Hepatocyte (in vitro differentiated cells): ENCODE measurements at regions not wholly inside any gene's neighbourhood (a gene's known extent, or its start where the extent isn't known, plus 50 kb on each side); places are given as distances from the start of the nearest gene placed in this dataset.
"Not testable (repeated sequence)": the region's sequence is repeated elsewhere in the genome, so short reads cannot be mapped to it uniquely, and the experiment has no call there.

Experiments
- DNase-seq: peaks from one replicate; pipeline ENCODE4 v3.0.0-alpha.2; 2016; ENCODE audit warnings: low spot score
- H2AFZ ChIP-seq: fragments of 200-600 bp; sonication (generic); 2 replicates; pipeline ENCODE4 v1.6.0; 2016; ENCODE audit warnings: antibody characterized with exemption, mild to moderate bottlenecking
- H3K27ac ChIP-seq: fragments of 200-600 bp; sonication (generic); 2 replicates; pipeline ENCODE4 v1.5.1; 2016; ENCODE audit warnings: mild to moderate bottlenecking
- H3K27me3 ChIP-seq: fragments of 200-600 bp; sonication (generic); 2 replicates; pipeline ENCODE4 v1.6.1; 2016
- H3K36me3 ChIP-seq: fragments of 200-600 bp; sonication (generic); replicated peaks from 2 replicates; pipeline ENCODE4 v1.5.1; 2016; ENCODE audit warnings: low read depth; ENCODE audit not compliant: insufficient read depth
- H3K4me1 ChIP-seq: fragments of 200-600 bp; sonication (generic); 2 replicates; pipeline ENCODE4 v1.5.1; 2016; ENCODE audit warnings: mild to moderate bottlenecking, moderate library complexity; ENCODE audit not compliant: insufficient read depth
- H3K4me2 ChIP-seq: fragments of 200-600 bp; sonication (generic); 2 replicates; pipeline ENCODE4 v1.6.0; 2016
- H3K4me3 ChIP-seq: fragments of 200-600 bp; sonication (generic); 2 replicates; pipeline ENCODE4 v1.5.1; 2016; ENCODE audit warnings: mild to moderate bottlenecking
- H3K79me2 ChIP-seq: fragments of 200-600 bp; sonication (generic); 2 replicates; pipeline ENCODE4 v1.6.0; 2017; ENCODE audit warnings: mild to moderate bottlenecking
- H3K9me2 ChIP-seq: fragments of 200-600 bp; sonication (generic); replicated peaks from 2 replicates; pipeline ENCODE4 v1.6.0; 2017; ENCODE audit warnings: mild to moderate bottlenecking; ENCODE audit not compliant: insufficient read depth
- H3K9me3 ChIP-seq: fragments of 200-600 bp; sonication (generic); 2 replicates; pipeline ENCODE4 v1.5.1; 2016; ENCODE audit warnings: low read depth, mild to moderate bottlenecking
- H4K20me1 ChIP-seq: fragments of 200-600 bp; sonication (generic); 2 replicates; pipeline ENCODE4 v1.6.0; 2016; ENCODE audit warnings: mild to moderate bottlenecking; ENCODE audit not compliant: insufficient read depth, poor library complexity, severe bottlenecking
- CTCF ChIP-seq: fragments of 200-600 bp; sonication (generic); IDR thresholded peaks from 2 replicates; pipeline ENCODE4 v1.5.1; 2016; ENCODE audit warnings: antibody characterized with exemption, mild to moderate bottlenecking; ENCODE audit not compliant: poor library complexity
- EZH2 ChIP-seq: fragments of 200-600 bp; sonication (generic); IDR thresholded peaks from 2 replicates; pipeline ENCODE4 v1.6.1; 2016; ENCODE audit warnings: antibody characterized with exemption, mild to moderate bottlenecking, borderline replicate concordance
- EZH2phosphoT487 ChIP-seq: fragments of 200-600 bp; sonication (generic); IDR thresholded peaks from one replicate; pipeline ENCODE4 v1.6.1; 2018; ENCODE audit warnings: antibody characterized with exemption, mild to moderate bottlenecking, low read depth, moderate library complexity; ENCODE audit not compliant: unreplicated experiment, severe bottlenecking
- WGBS: methylation state at CpG from one replicate; pipeline ENCODE4 v1.1.6; 2016; ENCODE audit warnings: low lambda C conversion rate; ENCODE audit errors: missing lambda C conversion rate; 5-methylcytosine and 5-hydroxymethylcytosine counted together

GRCh38 chr20:25772437-25772836, 75.8 kb upstream of the ZNF337 start:
- not testable (repeated sequence) for H3K4me3 ChIP-seq

GRCh38 chr20:25771818-25772217, 75.2 kb upstream of the ZNF337 start:
- not testable (repeated sequence) for H3K4me3 ChIP-seq, H3K9me2 ChIP-seq, DNase-seq, H4K20me1 ChIP-seq, H3K9me3 ChIP-seq, H3K27ac ChIP-seq, H2AFZ ChIP-seq, H3K4me1 ChIP-seq, H3K36me3 ChIP-seq, H3K4me2 ChIP-seq, H3K79me2 ChIP-seq, H3K27me3 ChIP-seq
- 83% methylated on average over 1 of the region's 1 CpG for WGBS

More at GRCh38 chr20:25772437-25772836, 75.8 kb upstream of the ZNF337 start:
- H3K27me3 ChIP-seq, H3K9me2 ChIP-seq, H3K36me3 ChIP-seq, H3K4me1 ChIP-seq, DNase-seq, H3K9me3 ChIP-seq, H3K4me2 ChIP-seq, H3K27ac ChIP-seq, H3K79me2 ChIP-seq, H4K20me1 ChIP-seq, H2AFZ ChIP-seq: not testable (repeated sequence)
- WGBS: 92% methylated on average over 3 of the region's 3 CpGs

GRCh38 chr20:25761596-25761995, 64.9 kb upstream of the ZNF337 start:
- H4K20me1 ChIP-seq: no peaks in the 10 kb centered on the region
- no peak overlapping the region for H2AFZ ChIP-seq
- no peaks in the 10 kb centered on the region for H3K27me3 ChIP-seq
- H3K9me2 ChIP-seq: no peaks in the 10 kb centered on the region
- no peak for DNase-seq
- no peaks in the 10 kb centered on the region for H3K36me3 ChIP-seq
- H3K4me1 ChIP-seq: no peaks in the 10 kb centered on the region
- H3K9me3 ChIP-seq: no peaks in the 10 kb centered on the region
- no peak overlapping the region for H3K27ac ChIP-seq
- no peak overlapping the region for H3K4me2 ChIP-seq
- TF ChIP-seq CTCF (no peak), EZH2phosphoT487 (no peak), EZH2 (no peak)
- no peak overlapping the region for H3K4me3 ChIP-seq
- H3K79me2 ChIP-seq: no peaks in the 10 kb centered on the region

GRCh38 chr20:25761046-25761445, 64.4 kb upstream of the ZNF337 start:
- not testable (repeated sequence) for H3K9me3 ChIP-seq, DNase-seq, H2AFZ ChIP-seq, H3K27me3 ChIP-seq, H3K36me3 ChIP-seq, H3K4me3 ChIP-seq, H3K4me1 ChIP-seq, H4K20me1 ChIP-seq, H3K79me2 ChIP-seq, H3K4me2 ChIP-seq, H3K27ac ChIP-seq, H3K9me2 ChIP-seq
- WGBS: 63% methylated on average over 2 of the region's 2 CpGs

GRCh38 chr20:25750765-25751696, 54.4 kb upstream of the ZNF337 start:
- no peaks in the 10 kb centered on the region for H3K79me2 ChIP-seq
- TF ChIP-seq EZH2 (no peak), EZH2phosphoT487 (no peak), CTCF (no peak)
- no peaks in the 10 kb centered on the region for H4K20me1 ChIP-seq
- WGBS: 90% methylated on average over 31 of the region's 36 CpGs
- H3K27ac ChIP-seq: no peak overlapping the region
- no peaks in the 10 kb centered on the region for H3K4me1 ChIP-seq
- DNase-seq: no peak
- H3K9me3 ChIP-seq: no peaks in the 10 kb centered on the region
- no peak overlapping the region for H3K4me3 ChIP-seq
- H3K27me3 ChIP-seq: no peaks in the 10 kb centered on the region
- H3K9me2 ChIP-seq: no peaks in the 10 kb centered on the region
- no peaks in the 10 kb centered on the region for H3K36me3 ChIP-seq
- no peak overlapping the region for H2AFZ ChIP-seq
- no peak overlapping the region for H3K4me2 ChIP-seq
